OCI-LY1 (cell line): ENCODE measurements at regions not wholly inside any gene's neighbourhood (a gene's known extent, or its start where the extent isn't known, plus 50 kb on each side); places are given as distances from the start of the nearest gene placed in this dataset.

Experiments
- EZH2 ChIP-seq: fragments of 200-600 bp; sonication (generic), shearing (Covaris generic); IDR thresholded peaks from 2 replicates; pipeline ENCODE4 v1.8.0; 2017; ENCODE audit warnings: borderline replicate concordance, mixed run types, mild to moderate bottlenecking, antibody characterized with exemption, low read length, moderate library complexity, mixed read lengths
- TF ChIP-seq, protein P1 (sequence below): fragments of 200-600 bp; sonication (generic), shearing (Covaris generic); IDR thresholded peaks from 2 replicates; pipeline ENCODE4 v1.5.1; 2017; ENCODE audit warnings: mild to moderate bottlenecking, antibody characterized with exemption, low read length, moderate library complexity, mixed read lengths

DNA sequence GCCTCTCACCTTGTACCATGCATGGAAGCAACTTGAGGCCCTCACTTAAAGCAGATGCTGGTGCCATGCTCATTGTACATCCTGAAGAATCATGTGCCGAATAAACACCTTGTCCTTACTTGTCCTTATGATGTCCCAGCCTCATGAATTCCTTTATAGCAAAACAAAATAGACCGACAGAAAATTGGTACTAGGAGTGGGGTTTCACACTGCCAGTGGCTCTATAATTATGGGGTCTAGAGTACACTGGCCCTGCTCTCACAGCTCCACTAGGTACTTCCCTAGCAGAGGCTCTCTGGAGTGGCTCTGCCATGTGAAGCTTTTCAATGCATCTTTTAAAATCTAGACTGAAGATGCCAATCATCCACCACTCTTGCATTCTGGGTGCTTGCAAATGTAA, 101.2 kb downstream of the HTR1B start:
- TF ChIP-seq, protein P1, sequence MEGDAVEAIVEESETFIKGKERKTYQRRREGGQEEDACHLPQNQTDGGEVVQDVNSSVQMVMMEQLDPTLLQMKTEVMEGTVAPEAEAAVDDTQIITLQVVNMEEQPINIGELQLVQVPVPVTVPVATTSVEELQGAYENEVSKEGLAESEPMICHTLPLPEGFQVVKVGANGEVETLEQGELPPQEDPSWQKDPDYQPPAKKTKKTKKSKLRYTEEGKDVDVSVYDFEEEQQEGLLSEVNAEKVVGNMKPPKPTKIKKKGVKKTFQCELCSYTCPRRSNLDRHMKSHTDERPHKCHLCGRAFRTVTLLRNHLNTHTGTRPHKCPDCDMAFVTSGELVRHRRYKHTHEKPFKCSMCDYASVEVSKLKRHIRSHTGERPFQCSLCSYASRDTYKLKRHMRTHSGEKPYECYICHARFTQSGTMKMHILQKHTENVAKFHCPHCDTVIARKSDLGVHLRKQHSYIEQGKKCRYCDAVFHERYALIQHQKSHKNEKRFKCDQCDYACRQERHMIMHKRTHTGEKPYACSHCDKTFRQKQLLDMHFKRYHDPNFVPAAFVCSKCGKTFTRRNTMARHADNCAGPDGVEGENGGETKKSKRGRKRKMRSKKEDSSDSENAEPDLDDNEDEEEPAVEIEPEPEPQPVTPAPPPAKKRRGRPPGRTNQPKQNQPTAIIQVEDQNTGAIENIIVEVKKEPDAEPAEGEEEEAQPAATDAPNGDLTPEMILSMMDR: no peak
- TF ChIP-seq EZH2: no peak
